Memory B cell (primary cell): ENCODE measurements at regions not wholly inside any gene's neighbourhood (a gene's known extent, or its start where the extent isn't known, plus 50 kb on each side); places are given as distances from the start of the nearest gene placed in this dataset.
"Not testable (repeated sequence)": the region's sequence is repeated elsewhere in the genome, so short reads cannot be mapped to it uniquely, and the experiment has no call there.

Source experiments
- ATAC-seq: fragments of 150-1000 bp; cut with Tn5 transposase; 2 replicates; pipeline ENCODE4 v1.10.0; 2021; ENCODE audit warnings: low read depth, mild to moderate bottlenecking, moderate library complexity
- DNase-seq, 2 donors: peaks; one replicate each; pipeline ENCODE4 v3.0.0; 2022; ENCODE audit warnings: low spot score in 2 of 2
- H3K27ac Mint-ChIP-seq: one replicate; pipeline ENCODE4 v1.8.0; 2022; ENCODE audit warnings: mild to moderate bottlenecking, moderate library complexity, mixed read lengths
- H3K27me3 Mint-ChIP-seq: one replicate; pipeline ENCODE4 v1.8.0; 2022; ENCODE audit warnings: mixed read lengths
- H3K36me3 Mint-ChIP-seq: one replicate; pipeline ENCODE4 v1.8.0; 2022; ENCODE audit warnings: mild to moderate bottlenecking, mixed read lengths
- H3K4me1 Mint-ChIP-seq: one replicate; pipeline ENCODE4 v1.8.0; 2022; ENCODE audit warnings: mixed read lengths
- H3K4me3 Mint-ChIP-seq: one replicate; pipeline ENCODE4 v1.8.0; 2022; ENCODE audit warnings: mild to moderate bottlenecking, moderate library complexity, mixed read lengths
- H3K9me3 Mint-ChIP-seq: one replicate; pipeline ENCODE4 v1.8.0; 2022; ENCODE audit warnings: mixed read lengths

DNA sequence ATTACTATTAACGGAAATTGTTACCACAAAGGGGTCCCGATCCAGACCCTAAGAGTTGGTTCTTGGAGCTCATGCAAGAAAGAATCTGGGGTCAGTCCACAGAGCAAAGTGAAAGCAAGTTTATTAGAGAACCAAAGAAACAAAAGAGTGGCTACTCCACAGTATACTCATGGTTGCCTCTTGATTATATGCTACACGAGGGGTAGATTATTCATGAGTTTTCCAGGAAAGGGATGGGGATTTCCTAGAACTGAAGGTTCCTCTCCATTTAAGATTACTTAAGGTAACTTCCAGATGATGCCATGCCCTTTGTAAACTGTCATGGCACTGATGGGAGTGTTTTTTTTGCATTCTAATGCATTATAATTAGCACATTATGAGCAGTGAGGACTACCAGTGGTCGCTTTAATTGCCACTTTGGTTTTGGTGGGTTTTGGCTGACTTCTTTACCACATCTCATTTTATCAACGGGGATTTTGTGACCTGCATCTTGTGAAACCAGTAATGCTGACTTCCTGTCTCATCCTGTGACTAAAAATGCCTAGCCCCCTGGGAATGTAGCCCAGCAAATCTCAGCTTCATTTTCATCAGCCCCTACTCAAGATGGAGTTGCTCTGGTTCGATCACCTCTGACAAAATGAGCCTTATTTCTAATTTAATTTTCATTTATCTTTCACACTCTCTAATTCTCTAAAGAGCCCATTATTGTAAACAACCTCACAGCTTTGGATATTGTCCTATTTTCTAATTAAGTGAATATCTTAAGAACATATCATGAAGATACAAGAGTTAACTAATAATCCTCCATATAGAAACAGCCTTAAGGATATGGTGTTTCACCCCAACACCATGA, 336.3 kb downstream of the RASEF start:
- no peak for ATAC-seq
- Mint-ChIP-seq H3K27me3 (no peaks in the 10 kb centered on the region), H3K9me3 (no peaks in the 10 kb centered on the region), H3K4me1 (no peaks in the 10 kb centered on the region), H3K36me3 (no peaks in the 10 kb centered on the region), H3K27ac (no peak overlapping the region), H3K4me3 (no peak overlapping the region)
- DNase-seq: no peak

- Mint-ChIP-seq H3K9me3 (no peaks in the 10 kb centered on the region), H3K36me3 (no peaks in the 10 kb centered on the region), H3K27ac (no peak overlapping the region), H3K4me3 (no peak overlapping the region), H3K27me3 (peaks cover 1% of the 10 kb centered on the region), H3K4me1 (no peaks in the 10 kb centered on the region)
- ATAC-seq: no peak
- no peak for DNase-seq
These were observed 333.8 kb downstream of the RASEF start for GRCh38 chr9:82729141-82729540.

DNA sequence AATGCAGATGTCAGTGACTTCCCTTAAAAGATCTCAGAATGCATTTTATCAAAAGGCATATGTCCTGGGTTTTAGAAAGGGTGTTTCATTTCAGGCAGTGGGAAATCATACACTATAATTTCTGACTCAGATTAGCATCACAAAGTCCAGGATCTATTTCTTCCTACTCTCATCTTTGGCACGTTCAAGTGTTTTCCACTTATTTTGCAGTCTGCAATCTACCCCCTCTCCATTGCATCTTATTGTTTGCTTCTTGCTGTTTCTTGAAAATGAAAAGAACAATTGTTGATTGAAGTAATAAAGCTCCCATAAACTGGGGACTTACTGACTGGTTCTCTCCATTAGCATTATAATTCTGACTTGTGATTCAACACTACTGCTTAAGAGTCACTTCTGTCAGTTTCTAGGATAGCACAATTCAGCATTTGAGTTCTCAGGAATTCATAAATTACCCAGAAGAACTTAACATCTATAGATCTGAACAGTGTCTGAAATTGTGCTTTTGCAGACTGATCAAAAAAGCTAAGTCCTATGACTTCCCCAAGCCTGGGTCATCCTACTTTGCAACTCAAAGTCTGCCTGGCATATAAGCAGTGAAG, 332.9 kb downstream of the RASEF start:
- H3K9me3 Mint-ChIP-seq: no peaks in the 10 kb centered on the region

DNA sequence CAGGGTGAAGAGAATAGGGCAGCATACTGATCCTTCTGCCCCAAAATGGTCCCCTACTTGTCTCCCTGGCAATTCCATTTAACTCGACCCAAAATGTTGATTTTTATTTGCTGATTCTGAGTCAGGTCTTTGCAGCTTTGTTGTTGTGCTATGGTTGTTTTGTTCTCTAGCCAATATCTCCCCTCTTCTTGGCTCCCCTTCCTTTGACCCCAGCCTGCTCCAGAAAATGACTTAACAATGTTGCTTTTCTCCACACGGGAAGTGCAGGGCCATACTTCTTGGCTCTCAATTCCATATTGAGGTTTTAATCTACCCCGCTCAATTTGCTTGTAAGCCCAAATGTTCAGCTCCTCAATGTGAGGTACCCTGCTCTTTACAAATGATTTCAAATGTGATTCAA, 330.0 kb downstream of the RASEF start:
- H3K9me3 Mint-ChIP-seq: no peaks in the 10 kb centered on the region
- no peaks in the 10 kb centered on the region for H3K4me1 Mint-ChIP-seq
- H3K36me3 Mint-ChIP-seq: no peaks in the 10 kb centered on the region
- ATAC-seq: no peak
- peaks cover 1% of the 10 kb centered on the region for H3K27me3 Mint-ChIP-seq
- DNase-seq: no peak
- H3K4me3 Mint-ChIP-seq: no peak overlapping the region
- no peak overlapping the region for H3K27ac Mint-ChIP-seq

More for the DNA sequence above, 332.9 kb downstream of the RASEF start:
- no peak overlapping the region for H3K4me3 Mint-ChIP-seq
- ATAC-seq (no peak), DNase-seq (no peak)
- H3K27ac Mint-ChIP-seq: no peak overlapping the region
- H3K36me3 Mint-ChIP-seq: no peaks in the 10 kb centered on the region
- H3K27me3 Mint-ChIP-seq: peaks cover 1% of the 10 kb centered on the region
- no peaks in the 10 kb centered on the region for H3K4me1 Mint-ChIP-seq

DNA sequence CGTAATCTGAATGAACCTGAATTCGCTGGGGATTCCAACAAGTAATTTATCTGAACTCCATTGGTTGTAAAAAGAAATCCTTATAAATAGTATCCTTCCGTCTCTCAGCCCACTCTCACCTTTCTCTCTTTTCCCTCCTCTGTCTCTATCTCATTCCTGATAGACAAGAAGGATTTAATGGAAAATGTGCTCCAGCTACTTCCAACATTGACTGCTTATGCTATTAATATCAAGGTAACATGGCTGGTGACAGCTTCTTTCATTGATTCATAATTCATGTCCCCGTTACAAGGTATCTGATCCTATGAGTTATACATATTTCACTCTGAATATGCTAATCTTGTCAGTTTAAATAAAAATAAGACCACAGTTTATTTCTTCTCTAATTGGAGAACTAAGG, 326.8 kb downstream of the RASEF start:
- peaks cover 1% of the 10 kb centered on the region for H3K27me3 Mint-ChIP-seq
- H3K27ac Mint-ChIP-seq: no peak overlapping the region
- no peak for ATAC-seq
- no peaks in the 10 kb centered on the region for H3K9me3 Mint-ChIP-seq
- no peak overlapping the region for H3K4me3 Mint-ChIP-seq
- no peaks in the 10 kb centered on the region for H3K36me3 Mint-ChIP-seq
- H3K4me1 Mint-ChIP-seq: no peaks in the 10 kb centered on the region
- DNase-seq: no peak

DNA sequence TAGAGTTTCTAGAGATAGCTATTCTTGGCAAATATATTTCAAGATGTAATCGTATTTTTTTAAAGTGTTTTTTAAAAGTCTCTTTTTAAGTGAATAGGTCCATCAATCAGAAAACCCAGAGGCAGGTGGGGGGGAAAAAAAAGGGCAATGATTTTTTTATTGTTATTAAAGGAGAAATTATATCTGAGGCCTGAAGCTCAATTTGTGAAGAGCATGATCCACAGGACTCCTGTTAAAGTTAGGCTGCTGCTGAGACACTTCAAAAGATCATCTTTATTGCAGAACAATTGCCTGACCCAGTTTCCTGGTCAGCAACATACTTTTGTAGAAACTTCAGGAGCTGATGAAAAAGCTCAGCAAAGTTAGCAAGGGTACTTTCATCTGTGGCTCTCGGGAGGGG, 326.2 kb downstream of the RASEF start:
- ATAC-seq (no peak), DNase-seq (no peak)
- H3K27ac Mint-ChIP-seq: no peak overlapping the region
- H3K4me3 Mint-ChIP-seq: no peak overlapping the region
- no peaks in the 10 kb centered on the region for H3K9me3 Mint-ChIP-seq
- no peaks in the 10 kb centered on the region for H3K4me1 Mint-ChIP-seq
- no peaks in the 10 kb centered on the region for H3K36me3 Mint-ChIP-seq
- peaks cover 1% of the 10 kb centered on the region for H3K27me3 Mint-ChIP-seq

DNA sequence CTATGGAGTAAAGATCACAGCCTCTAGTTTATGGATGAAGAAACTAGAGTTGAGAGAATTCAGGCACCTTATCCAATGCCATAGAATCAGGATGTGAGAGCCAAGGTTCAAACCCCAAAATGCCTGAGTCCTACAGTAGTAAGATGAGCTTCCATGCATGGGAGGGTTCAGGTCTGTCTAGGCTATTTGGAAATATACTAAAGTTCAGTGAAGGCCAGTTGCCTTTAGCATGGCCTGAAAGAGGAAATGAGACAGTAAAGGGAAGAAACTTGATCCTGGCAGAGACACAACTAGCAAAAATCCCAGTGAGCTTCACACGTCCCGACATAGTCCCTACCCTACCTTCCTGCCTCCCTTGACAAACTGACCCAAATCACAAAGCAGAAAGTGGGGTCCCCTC, 317.0 kb downstream of the RASEF start:
- Mint-ChIP-seq H3K9me3 (no peaks in the 10 kb centered on the region), H3K27me3 (no peaks in the 10 kb centered on the region), H3K4me3 (no peak overlapping the region), H3K4me1 (no peaks in the 10 kb centered on the region), H3K36me3 (no peaks in the 10 kb centered on the region), H3K27ac (no peak overlapping the region)
- ATAC-seq: no peak
- no peak for DNase-seq

DNA sequence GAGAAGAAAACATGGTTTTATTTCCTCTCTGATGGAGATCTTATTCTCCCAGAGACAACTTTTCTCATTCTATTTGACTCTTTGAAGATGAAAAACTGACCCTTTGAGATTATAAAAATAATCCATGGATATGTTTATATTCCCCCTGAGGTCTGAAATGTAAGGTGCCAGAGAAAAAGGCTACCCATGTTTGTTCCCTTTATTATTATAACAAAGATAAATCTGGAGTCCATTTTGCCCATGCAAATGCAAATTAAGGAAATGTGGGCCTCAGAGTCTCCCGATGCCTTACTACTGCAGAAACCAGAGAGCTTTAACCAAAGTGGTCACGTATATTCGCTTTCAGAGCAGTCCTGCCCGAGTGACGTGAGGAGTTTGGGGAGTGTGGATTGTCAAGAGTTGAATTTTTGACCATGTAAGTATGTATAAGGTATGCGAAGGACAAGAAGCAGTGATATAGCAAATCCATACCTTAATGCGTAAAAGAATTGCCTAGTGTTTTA, 312.5 kb downstream of the RASEF start:
- Mint-ChIP-seq H3K9me3 (no peaks in the 10 kb centered on the region), H3K4me3 (no peak overlapping the region), H3K4me1 (no peaks in the 10 kb centered on the region), H3K36me3 (no peaks in the 10 kb centered on the region), H3K27me3 (no peaks in the 10 kb centered on the region), H3K27ac (no peak overlapping the region)
- ATAC-seq (no peak), DNase-seq (no peak)

- Mint-ChIP-seq H3K27ac (no peak overlapping the region), H3K27me3 (peaks cover 4% of the 10 kb centered on the region), H3K4me1 (no peaks in the 10 kb centered on the region), H3K9me3 (peaks cover 1% of the 10 kb centered on the region), H3K4me3 (no peak overlapping the region), H3K36me3 (no peaks in the 10 kb centered on the region)
- ATAC-seq (no peak), DNase-seq (no peak)
These were observed 305.0 kb downstream of the RASEF start for GRCh38 chr9:82757924-82758323.

DNA sequence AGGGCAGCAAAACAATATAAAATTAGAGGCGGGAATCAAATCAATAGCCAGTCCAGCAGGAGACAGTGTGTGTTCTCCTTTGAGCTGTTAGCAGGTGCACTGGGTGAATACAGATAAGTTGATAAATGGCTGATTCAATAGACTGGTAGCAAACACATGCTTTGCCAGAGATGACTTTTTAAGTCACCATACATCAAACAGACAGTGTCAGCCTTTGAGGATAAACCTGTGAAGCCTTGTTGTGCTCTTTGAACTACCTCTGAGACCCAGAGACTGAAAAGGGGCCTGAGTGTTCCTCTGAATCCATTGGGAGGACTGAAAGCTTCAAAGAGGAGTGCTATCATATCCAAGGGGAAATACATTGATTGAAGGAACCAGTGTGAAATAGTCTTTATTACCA, 301.9 kb downstream of the RASEF start:
- Mint-ChIP-seq H3K27me3 (peaks cover 4% of the 10 kb centered on the region), H3K27ac (no peak overlapping the region), H3K36me3 (no peaks in the 10 kb centered on the region), H3K4me1 (no peaks in the 10 kb centered on the region), H3K4me3 (no peak overlapping the region), H3K9me3 (peaks cover 1% of the 10 kb centered on the region)
- ATAC-seq (no peak), DNase-seq (no peak)

DNA sequence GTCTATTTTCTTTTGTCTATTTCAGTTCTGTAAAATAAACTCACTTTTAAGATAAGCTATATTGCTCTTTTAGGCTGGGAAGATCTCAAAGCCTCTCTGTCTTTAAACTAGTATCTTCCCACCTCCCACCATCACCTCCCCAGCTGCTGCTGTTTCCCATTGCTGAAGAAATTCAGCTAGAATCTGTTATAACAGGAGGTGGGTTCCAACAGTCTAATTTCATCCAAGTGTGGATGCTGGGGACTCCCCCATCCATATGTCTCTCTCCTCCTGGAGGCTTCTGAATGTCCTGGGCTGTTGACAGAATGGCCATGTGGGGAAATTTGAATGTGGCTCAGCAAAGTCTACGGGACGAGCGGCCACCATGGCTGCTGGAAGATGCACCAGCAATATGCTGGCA, 301.0 kb downstream of the RASEF start:
- Mint-ChIP-seq H3K27ac (no peak overlapping the region), H3K36me3 (no peaks in the 10 kb centered on the region), H3K9me3 (peaks cover 2% of the 10 kb centered on the region), H3K4me3 (no peak overlapping the region), H3K4me1 (no peaks in the 10 kb centered on the region), H3K27me3 (peaks cover 4% of the 10 kb centered on the region)
- no peak for ATAC-seq
- no peak for DNase-seq

GRCh38 chr9:82763656-82764055, 299.3 kb downstream of the RASEF start:
- H3K36me3 Mint-ChIP-seq: no peaks in the 10 kb centered on the region
- peaks cover 4% of the 10 kb centered on the region for H3K27me3 Mint-ChIP-seq
- DNase-seq: no peak
- H3K4me1 Mint-ChIP-seq: no peaks in the 10 kb centered on the region
- H3K4me3 Mint-ChIP-seq: no peak overlapping the region
- H3K27ac Mint-ChIP-seq: no peak overlapping the region
- H3K9me3 Mint-ChIP-seq: peaks cover 3% of the 10 kb centered on the region
- no peak for ATAC-seq

DNA sequence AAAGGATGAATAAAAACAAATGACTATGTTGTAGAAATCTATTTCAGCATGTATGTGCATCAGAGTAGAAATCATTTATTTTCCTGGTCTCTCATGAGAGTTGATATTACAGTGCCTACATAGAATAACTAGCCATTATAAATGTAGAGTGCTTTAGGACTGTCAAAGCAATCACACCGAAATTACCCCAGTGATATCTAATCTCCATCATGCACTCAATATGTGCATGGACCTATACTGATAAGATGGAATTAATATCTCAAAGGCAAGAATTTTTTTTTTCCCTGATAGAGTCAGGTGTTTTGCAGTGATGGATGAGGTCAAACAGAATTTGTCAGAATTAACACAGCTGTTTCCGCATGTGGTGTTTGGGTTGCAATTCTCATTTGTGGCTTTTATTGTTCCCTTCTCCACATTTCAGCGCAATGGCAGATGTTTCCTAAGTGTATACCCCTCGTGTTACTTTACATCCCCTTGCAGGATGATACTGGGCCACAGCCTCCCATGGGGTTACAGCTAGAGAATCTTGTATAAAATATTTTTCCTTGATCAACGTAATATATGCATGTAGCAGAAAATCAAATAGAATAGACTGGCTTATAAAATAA, 298.8 kb downstream of the RASEF start:
- H3K27ac Mint-ChIP-seq: no peak overlapping the region
- H3K9me3 Mint-ChIP-seq: peaks cover 3% of the 10 kb centered on the region
- DNase-seq: no peak

DNA sequence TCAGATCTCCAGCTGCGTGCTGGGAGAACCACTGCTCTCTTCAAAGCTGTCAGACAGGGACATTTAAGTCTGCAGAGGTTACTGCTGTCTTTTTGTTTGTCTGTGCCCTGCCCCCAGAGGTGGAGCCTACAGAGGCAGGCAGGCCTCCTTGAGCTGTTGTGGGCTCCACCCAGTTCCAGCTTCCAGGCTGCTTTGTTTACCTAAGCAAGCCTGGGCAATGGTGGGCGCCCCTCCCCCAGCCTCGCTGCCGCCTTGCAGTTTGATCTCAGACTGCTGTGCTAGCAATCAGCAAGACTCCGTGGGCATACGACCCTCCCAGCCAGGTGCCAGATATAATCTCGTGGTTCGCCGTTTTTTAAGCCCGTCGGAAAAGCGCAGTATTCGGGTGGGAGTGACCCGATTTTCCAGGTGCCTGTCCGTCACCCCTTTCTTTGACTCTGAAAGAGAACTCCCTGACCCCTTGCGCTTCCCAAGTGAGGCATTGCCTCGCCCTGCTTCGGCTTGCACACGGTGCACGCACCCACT, 288.2 kb downstream of the RASEF start:
- ATAC-seq, H3K4me3 Mint-ChIP-seq: not testable (repeated sequence)

More for the DNA sequence above, 298.8 kb downstream of the RASEF start:
- H3K4me1 Mint-ChIP-seq: no peaks in the 10 kb centered on the region
- no peak overlapping the region for H3K4me3 Mint-ChIP-seq
- peaks cover 4% of the 10 kb centered on the region for H3K27me3 Mint-ChIP-seq
- no peak for ATAC-seq
- no peaks in the 10 kb centered on the region for H3K36me3 Mint-ChIP-seq

More for the DNA sequence above, 288.2 kb downstream of the RASEF start:
- not testable (repeated sequence) for H3K27me3 Mint-ChIP-seq, H3K27ac Mint-ChIP-seq, H3K4me1 Mint-ChIP-seq, H3K36me3 Mint-ChIP-seq, H3K9me3 Mint-ChIP-seq, DNase-seq
